Breast epithelium (tissue), 3 donors: ENCODE measurements at regions not wholly inside any gene's neighbourhood (a gene's known extent, or its start where the extent isn't known, plus 50 kb on each side); places are given as distances from the start of the nearest gene placed in this dataset.

Source experiments
- POLR2A ChIP-seq: fragments of 450-650 bp; IDR thresholded peaks from one replicate; pipeline ENCODE4 v1.6.1; 2016; ENCODE audit warnings: antibody characterized with exemption, mild to moderate bottlenecking, moderate library complexity
- TF ChIP-seq, protein P1 (sequence below), 3 donors: fragments of 450-650 bp; IDR thresholded peaks; one replicate each; pipeline ENCODE4 v1.5.1; 2016 to 2017; ENCODE audit warnings: antibody characterized with exemption in 3 of 3, mild to moderate bottlenecking in 3 of 3, moderate library complexity in 3 of 3

DNA sequence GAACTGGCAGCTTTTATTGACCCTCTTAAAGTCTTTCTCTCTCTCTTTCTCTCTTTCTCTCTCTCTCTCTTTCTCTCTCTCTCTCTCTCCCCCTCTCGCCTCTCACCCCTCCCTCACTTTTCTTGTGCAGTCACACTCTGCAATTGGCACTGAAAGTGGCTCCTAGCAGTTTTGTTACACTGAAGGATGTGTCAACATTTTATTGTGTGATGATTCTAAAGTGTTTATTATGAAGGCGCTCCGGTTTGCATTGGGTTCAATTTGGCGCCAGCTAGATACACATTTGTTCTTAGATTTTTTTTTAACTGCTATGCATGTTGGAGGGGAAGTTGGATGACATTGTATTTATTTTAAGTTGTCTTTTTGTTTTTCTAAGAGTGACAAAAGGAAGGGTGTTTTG is 64.0 kb upstream of the CHRM3 start:
- TF ChIP-seq, protein P1, sequence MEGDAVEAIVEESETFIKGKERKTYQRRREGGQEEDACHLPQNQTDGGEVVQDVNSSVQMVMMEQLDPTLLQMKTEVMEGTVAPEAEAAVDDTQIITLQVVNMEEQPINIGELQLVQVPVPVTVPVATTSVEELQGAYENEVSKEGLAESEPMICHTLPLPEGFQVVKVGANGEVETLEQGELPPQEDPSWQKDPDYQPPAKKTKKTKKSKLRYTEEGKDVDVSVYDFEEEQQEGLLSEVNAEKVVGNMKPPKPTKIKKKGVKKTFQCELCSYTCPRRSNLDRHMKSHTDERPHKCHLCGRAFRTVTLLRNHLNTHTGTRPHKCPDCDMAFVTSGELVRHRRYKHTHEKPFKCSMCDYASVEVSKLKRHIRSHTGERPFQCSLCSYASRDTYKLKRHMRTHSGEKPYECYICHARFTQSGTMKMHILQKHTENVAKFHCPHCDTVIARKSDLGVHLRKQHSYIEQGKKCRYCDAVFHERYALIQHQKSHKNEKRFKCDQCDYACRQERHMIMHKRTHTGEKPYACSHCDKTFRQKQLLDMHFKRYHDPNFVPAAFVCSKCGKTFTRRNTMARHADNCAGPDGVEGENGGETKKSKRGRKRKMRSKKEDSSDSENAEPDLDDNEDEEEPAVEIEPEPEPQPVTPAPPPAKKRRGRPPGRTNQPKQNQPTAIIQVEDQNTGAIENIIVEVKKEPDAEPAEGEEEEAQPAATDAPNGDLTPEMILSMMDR (IDR thresholded peaks at IDR 0.05) = no peak
- TF ChIP-seq POLR2A = no peak
